Heart right ventricle (tissue), 16 donors: ENCODE measurements at regions not wholly inside any gene's neighbourhood (a gene's known extent, or its start where the extent isn't known, plus 50 kb on each side); places are given as distances from the start of the nearest gene placed in this dataset.
"Not testable (repeated sequence)": the region's sequence is repeated elsewhere in the genome, so short reads cannot be mapped to it uniquely, and the experiment has no call there.

Experiments used
- ATAC-seq, 8 donors: fragments of 200-7000 bp; cut with Tn5 transposase; one replicate each; pipeline ENCODE4 v1.9.1; 2020; ENCODE audit warnings: mild to moderate bottlenecking in 8 of 8, moderate library complexity in 8 of 8, moderate number of reproducible peaks in 1 of 8
- DNase-seq, 2 donors: peaks; one replicate each; pipeline ENCODE4 v3.0.0-alpha.2; 2020
- H3K27ac ChIP-seq, 10 donors: fragments of 200-600 bp; sonication (generic) in 2 of 10; one replicate each; pipeline versions ENCODE4 v1.5.0 to v1.8.0; 2020 to 2022; ENCODE audit warnings: mild to moderate bottlenecking in 3 of 10
- H3K27me3 ChIP-seq, 7 donors: fragments of 200-600 bp; one replicate each; pipeline ENCODE4 v1.8.0; 2021 to 2022; ENCODE audit warnings: mild to moderate bottlenecking in 2 of 7
- H3K36me3 ChIP-seq, 9 donors: fragments of 200-600 bp; sonication (generic) in 1 of 9; one replicate each; pipeline versions ENCODE4 v1.5.0 to v1.8.0; 2020 to 2022; ENCODE audit warnings: mild to moderate bottlenecking in 2 of 9
- H3K4me1 ChIP-seq, 9 donors: fragments of 200-600 bp; sonication (generic) in 1 of 9; one replicate each; pipeline versions ENCODE4 v1.5.0 to v1.8.0; 2020 to 2022; ENCODE audit warnings: mild to moderate bottlenecking in 4 of 9
- H3K4me3 ChIP-seq, 10 donors: fragments of 200-600 bp; sonication (generic) in 2 of 10; one replicate each; pipeline versions ENCODE4 v1.5.0 to v1.8.0; 2020 to 2022; ENCODE audit warnings: mild to moderate bottlenecking in 7 of 10, moderate library complexity in 2 of 10
- H3K9me3 ChIP-seq, 11 donors: fragments of 200-600 bp in 10 of 11; sonication (generic) in 2 of 11; one replicate each; pipeline versions ENCODE4 v1.5.0 to v1.8.0; 2013 to 2022; ENCODE audit warnings: mild to moderate bottlenecking in 2 of 11, control low read depth in 1 of 11, moderate library complexity in 1 of 11
- CTCF ChIP-seq, 9 donors: fragments of 200-600 bp; sonication (generic) in 2 of 9; IDR thresholded peaks; one replicate each; pipeline versions ENCODE4 v1.5.0 to v1.8.0; 2021 to 2022; ENCODE audit warnings: antibody characterized with exemption in 9 of 9, mild to moderate bottlenecking in 5 of 9, moderate library complexity in 1 of 9
- WGBS, 2 donors: extraction: QIAGEN DNeasy Blood & Tissue Kit; methylation state at CpG; one replicate each; pipeline ENCODE4 v1.1.7; 2013; ENCODE audit warnings: inconsistent platforms in 1 of 2; 5-methylcytosine and 5-hydroxymethylcytosine counted together
- intact Hi-C, 10 donors: fragments of 100-400 bp; cut with DNase I; formaldehyde crosslinking; loops; one replicate each; pipeline versions ENCODE4 v1.11.1 to v1.14.2; 2022
- donor health status: Arrhythmogenic right ventricular cardiomyopathy.
- donor health status: ischemic (EF 13 %, LVEDD 7.1; RV severe dilation, severe dysfunction).
- donor health status: healthy with polysubstance abuse.
- donor health status: DM: no; HTN: yes; CAD: no.
- donor health status: DM: no; HTN: no; CAD: no.
- donor health status: ischemic (EF 25% LVEDD 6.9; RV normal size, moderate dysfunction).
- donor health status: ischemic (EF 25% LVEDD 5.7; RV mildly dilated, moderate dysfunction).
- donor health status: healthy.
- donor health status: DM: yes; HTN: yes; CAD: no.
- donor health status: Ischemic cardiomyopathy.
- donor health status: ischemic (EF 35%, LVEDD 5.7; RV mildly dilated, moderate dysfunction).
- donor health status: nonischemic (EF 11% LVEDD 7.7; RV severe dilation, severe dysfunction).
- donor health status: DM: yes; HTN: yes; CAD: no.
- donor health status: PGD.
- donor health status: ischemic (EF 29% LVEDD 5.4; RV normal size, mild dysfunction).
- donor health status: nonischemic (EF 23%, LVEDD 6.1; RV moderate dilation, normal function).

- H3K4me1 ChIP-seq, result no peaks in the 10 kb centered on the region
- no peaks in the 10 kb centered on the region for H3K27me3 ChIP-seq
- 83 to 91% methylated on average over 5 of the region's 5 CpGs for WGBS, 2 donors
- no peak for TF ChIP-seq CTCF (IDR thresholded peaks at IDR 0.05)
- peaks cover 0 to 32% (median 0%) of the 10 kb centered on the region in 11 donors for H3K9me3 ChIP-seq
- intact Hi-C loops, result no loop called here
- no peak overlapping the region for H3K4me3 ChIP-seq
- no peaks in the 10 kb centered on the region for H3K36me3 ChIP-seq
- ATAC-seq, result no peak
- H3K27ac ChIP-seq, result no peak overlapping the region
- DNase-seq, result no peak
Observed at GRCh38 chr2:183543222-183543621, 419.0 kb downstream of the NUP35 start.

- no peak for DNase-seq
- 41 to 54% methylated on average over 7 of the region's 7 CpGs for WGBS, 2 donors
- TF ChIP-seq CTCF (IDR thresholded peaks at IDR 0.05), result no peak
- H3K9me3 ChIP-seq, result peaks cover 0 to 32% (median 0%) of the 10 kb centered on the region in 11 donors
- no peak overlapping the region for H3K4me3 ChIP-seq
- no peaks in the 10 kb centered on the region for H3K4me1 ChIP-seq
- intact Hi-C loops, result no loop called here
- H3K27ac ChIP-seq, result no peak overlapping the region
- no peaks in the 10 kb centered on the region for H3K27me3 ChIP-seq
- no peak for ATAC-seq
- no peaks in the 10 kb centered on the region for H3K36me3 ChIP-seq
Observed at GRCh38 chr2:183543731-183544130, 419.5 kb downstream of the NUP35 start.

- H3K4me3 ChIP-seq, H3K27me3 ChIP-seq, H3K27ac ChIP-seq, intact Hi-C loops, ATAC-seq, DNase-seq, H3K36me3 ChIP-seq, H3K4me1 ChIP-seq: not testable (repeated sequence)
- H3K9me3 ChIP-seq, result peaks cover 0 to 47% (median 4%) of the 10 kb centered on the region in 11 donors
- WGBS, 2 donors, result 87 to 88% methylated on average over 21 of the region's 21 CpGs
Observed at GRCh38 chr2:183546560-183547350, 422.5 kb downstream of the NUP35 start.

- H3K27ac ChIP-seq, result no peak overlapping the region
- H3K9me3 ChIP-seq, result peaks cover 0 to 18% (median 4%) of the 10 kb centered on the region in 11 donors
- no peaks in the 10 kb centered on the region for H3K36me3 ChIP-seq
- intact Hi-C loops, result no loop called here
- no peak overlapping the region for H3K4me3 ChIP-seq
- 61 to 63% methylated on average over 4 of the region's 4 CpGs for WGBS, 2 donors
- H3K4me1 ChIP-seq, result no peaks in the 10 kb centered on the region
- DNase-seq (no peak), ATAC-seq (no peak)
- no peak for TF ChIP-seq CTCF (IDR thresholded peaks at IDR 0.05)
- H3K27me3 ChIP-seq, result no peaks in the 10 kb centered on the region
Observed at GRCh38 chr2:183552716-183553115, 428.5 kb downstream of the NUP35 start.

GRCh38 chr2:183564726-183565125 lies 440.5 kb downstream of the NUP35 start:
- no peak for TF ChIP-seq CTCF (IDR thresholded peaks at IDR 0.05)
- Histone ChIP-seq H3K9me3 (no peaks in the 10 kb centered on the region), H3K4me3 (no peak overlapping the region), H3K4me1 (no peaks in the 10 kb centered on the region), H3K27me3 (no peaks in the 10 kb centered on the region), H3K27ac (no peak overlapping the region), H3K36me3 (no peaks in the 10 kb centered on the region)
- DNase-seq (no peak), ATAC-seq (no peak)
- intact Hi-C loops, result no loop called here
